ENCODE measurements at regions not wholly inside any gene's neighbourhood (a gene's known extent, or its start where the extent isn't known, plus 50 kb on each side); places are given as distances from the start of the nearest gene placed in this dataset.
"Not testable (repeated sequence)": the region's sequence is repeated elsewhere in the genome, so short reads cannot be mapped to it uniquely, and the experiment has no call there.

DNA sequence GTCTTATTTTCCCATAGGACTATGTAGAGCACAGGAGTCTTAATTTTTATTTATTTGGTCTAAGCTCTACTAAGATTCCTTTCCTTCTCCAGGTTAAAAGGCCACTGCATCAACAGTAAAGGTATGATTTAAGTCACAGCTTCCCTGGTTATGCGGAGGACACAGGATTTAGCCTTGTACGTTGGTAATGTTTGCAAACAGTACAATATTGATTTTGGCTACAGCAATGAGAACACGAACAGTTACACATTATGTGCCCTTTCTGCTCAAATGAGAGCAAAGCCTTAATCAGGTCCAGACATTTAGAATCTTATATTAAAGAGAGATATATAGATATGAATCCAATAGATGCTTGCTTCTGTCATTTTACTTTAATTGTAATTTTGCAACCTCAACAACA is 264.0 kb downstream of the NUF2 start:
- no peak for TF ChIP-seq EP300 (IDR thresholded peaks at IDR 0.05)
- TF ChIP-seq POLR2AphosphoS5 (IDR thresholded peaks at IDR 0.05) = no peak
- TF ChIP-seq, protein P1, sequence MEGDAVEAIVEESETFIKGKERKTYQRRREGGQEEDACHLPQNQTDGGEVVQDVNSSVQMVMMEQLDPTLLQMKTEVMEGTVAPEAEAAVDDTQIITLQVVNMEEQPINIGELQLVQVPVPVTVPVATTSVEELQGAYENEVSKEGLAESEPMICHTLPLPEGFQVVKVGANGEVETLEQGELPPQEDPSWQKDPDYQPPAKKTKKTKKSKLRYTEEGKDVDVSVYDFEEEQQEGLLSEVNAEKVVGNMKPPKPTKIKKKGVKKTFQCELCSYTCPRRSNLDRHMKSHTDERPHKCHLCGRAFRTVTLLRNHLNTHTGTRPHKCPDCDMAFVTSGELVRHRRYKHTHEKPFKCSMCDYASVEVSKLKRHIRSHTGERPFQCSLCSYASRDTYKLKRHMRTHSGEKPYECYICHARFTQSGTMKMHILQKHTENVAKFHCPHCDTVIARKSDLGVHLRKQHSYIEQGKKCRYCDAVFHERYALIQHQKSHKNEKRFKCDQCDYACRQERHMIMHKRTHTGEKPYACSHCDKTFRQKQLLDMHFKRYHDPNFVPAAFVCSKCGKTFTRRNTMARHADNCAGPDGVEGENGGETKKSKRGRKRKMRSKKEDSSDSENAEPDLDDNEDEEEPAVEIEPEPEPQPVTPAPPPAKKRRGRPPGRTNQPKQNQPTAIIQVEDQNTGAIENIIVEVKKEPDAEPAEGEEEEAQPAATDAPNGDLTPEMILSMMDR (IDR thresholded peaks at IDR 0.05) = no peak
- no peak for TF ChIP-seq POLR2A (IDR thresholded peaks at IDR 0.05)
- Histone ChIP-seq H3K36me3 (no peaks in the 10 kb centered on the region), H3K4me1 (no peaks in the 10 kb centered on the region), H3K9me3 (no peaks in the 10 kb centered on the region), H3K27me3 (no peaks in the 10 kb centered on the region), H3K27ac (no peak overlapping the region), H3K4me3 (no peak overlapping the region)
- 80 to 82% methylated on average over 3 of the region's 3 CpGs for WGBS, 2 donors
- no peak for DNase-seq
- no peak for ATAC-seq (ENCODE audit: low FRiP score in 2 of 2)

DNA sequence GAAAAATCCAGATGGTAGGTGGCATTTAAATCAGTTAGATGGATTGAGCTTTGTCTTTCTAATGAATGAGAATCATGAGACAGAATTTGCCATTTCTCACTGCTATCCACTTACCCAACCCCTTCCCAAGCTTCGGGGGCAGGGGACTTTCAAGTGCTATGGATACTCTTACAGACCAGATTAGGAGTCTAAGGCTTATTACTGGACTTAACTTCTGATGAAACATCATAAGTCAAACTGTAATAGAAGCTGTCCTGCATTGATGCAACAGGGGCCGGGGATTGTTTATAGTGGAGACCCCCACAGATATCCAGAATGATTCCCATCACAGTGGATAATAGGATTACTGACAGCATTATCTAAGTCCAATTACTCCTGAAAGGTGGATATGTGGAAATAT is 267.0 kb downstream of the NUF2 start:
- ATAC-seq (ENCODE audit: low FRiP score in 2 of 2) (no peak), DNase-seq (no peak)
- H3K27ac ChIP-seq = no peak overlapping the region
- H3K27me3 ChIP-seq = no peaks in the 10 kb centered on the region
- H3K9me3 ChIP-seq = no peaks in the 10 kb centered on the region
- no peaks in the 10 kb centered on the region for H3K36me3 ChIP-seq
- H3K4me1 ChIP-seq = no peaks in the 10 kb centered on the region
- no peak overlapping the region for H3K4me3 ChIP-seq
- WGBS, 2 donors = 69 to 74% methylated on average over 2 of the region's 2 CpGs
- TF ChIP-seq POLR2AphosphoS5 (IDR thresholded peaks at IDR 0.05) = no peak

DNA sequence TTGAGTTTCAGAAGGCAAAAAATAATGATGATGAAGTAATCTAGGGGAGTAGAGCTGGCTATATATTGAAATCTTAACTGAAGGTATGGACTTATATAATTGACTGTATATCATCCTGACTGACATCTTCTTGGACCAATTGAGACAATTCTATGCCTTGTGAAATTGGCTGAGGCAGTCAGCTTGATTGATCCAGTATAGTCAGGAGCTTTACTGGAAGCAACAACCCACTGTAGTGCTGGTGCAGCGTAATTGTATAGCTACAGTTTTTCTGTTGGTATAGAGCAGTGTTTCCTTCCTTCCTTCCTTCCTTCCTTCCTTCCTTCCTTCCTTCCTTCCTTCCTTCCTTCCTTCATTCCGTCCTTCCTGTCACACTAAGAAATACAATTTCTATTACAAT is 268.0 kb downstream of the NUF2 start:
- no peaks in the 10 kb centered on the region for H3K4me1 ChIP-seq
- no peak overlapping the region for H3K4me3 ChIP-seq
- WGBS, 2 donors = 63 to 76% methylated on average over 2 of the region's 2 CpGs
- no peaks in the 10 kb centered on the region for H3K9me3 ChIP-seq
- ATAC-seq (ENCODE audit: low FRiP score in 2 of 2) (no peak), DNase-seq (no peak)
- H3K36me3 ChIP-seq = no peaks in the 10 kb centered on the region
- no peak overlapping the region for H3K27ac ChIP-seq
- TF ChIP-seq POLR2AphosphoS5 (IDR thresholded peaks at IDR 0.05) (no peak), POLR2A (IDR thresholded peaks at IDR 0.05) (no peak), EP300 (IDR thresholded peaks at IDR 0.05) (no peak)
- TF ChIP-seq, protein P1 (IDR thresholded peaks at IDR 0.05) = no peak
- H3K27me3 ChIP-seq = no peaks in the 10 kb centered on the region

DNA sequence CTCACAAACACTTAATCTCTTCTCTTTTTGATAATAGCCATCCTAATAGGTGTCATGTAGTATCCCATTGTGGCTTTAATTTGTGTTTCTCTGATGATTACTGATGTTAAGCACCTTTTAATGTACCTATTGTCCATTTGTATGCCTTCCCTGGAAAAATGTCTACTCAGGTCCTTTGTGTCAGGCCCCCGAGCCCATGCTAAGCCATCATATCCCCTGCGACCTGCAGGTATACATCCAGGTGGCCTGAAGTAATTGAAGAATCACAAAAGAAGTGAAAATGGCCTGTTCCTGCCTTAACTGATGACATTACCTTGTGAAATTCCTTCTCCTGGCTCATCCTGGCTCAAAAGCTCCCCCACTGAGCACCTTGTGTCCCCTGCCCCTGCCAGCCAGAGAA is 269.4 kb downstream of the NUF2 start:
- 80 to 90% methylated on average over 2 of the region's 2 CpGs for WGBS, 2 donors
- not testable (repeated sequence) for DNase-seq, H3K27me3 ChIP-seq

DNA sequence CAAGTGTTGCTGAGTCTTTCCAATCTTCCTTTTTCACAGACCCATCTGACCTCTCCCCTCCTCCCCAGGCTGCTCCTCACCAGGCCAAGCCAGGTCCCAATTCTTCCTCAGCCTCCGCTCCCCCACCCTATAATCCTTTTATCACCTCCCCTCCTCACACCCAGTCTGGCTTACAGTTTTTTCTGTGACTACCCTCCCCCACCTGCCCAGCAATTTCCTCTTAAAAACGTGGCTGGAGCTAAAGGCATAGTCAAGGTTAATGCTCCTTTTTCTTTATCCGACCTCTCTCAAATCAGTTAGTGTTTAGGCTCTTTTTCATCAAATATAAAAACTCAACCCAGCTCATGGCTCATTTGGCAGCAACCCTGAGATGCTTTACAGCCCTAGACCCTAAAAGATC is 270.9 kb downstream of the NUF2 start:
- H3K4me3 ChIP-seq; H3K36me3 ChIP-seq; H3K4me1 ChIP-seq; H3K9me3 ChIP-seq; ATAC-seq (ENCODE audit: low FRiP score in 2 of 2); DNase-seq; H3K27ac ChIP-seq; H3K27me3 ChIP-seq: not testable (repeated sequence)
- WGBS, 2 donors = 58 to 72% methylated on average over 3 of the region's 3 CpGs

More for the DNA sequence above, 269.4 kb downstream of the NUF2 start:
- H3K9me3 ChIP-seq; H3K36me3 ChIP-seq; ATAC-seq (ENCODE audit: low FRiP score in 2 of 2); H3K4me1 ChIP-seq; H3K4me3 ChIP-seq; H3K27ac ChIP-seq: not testable (repeated sequence)

DNA sequence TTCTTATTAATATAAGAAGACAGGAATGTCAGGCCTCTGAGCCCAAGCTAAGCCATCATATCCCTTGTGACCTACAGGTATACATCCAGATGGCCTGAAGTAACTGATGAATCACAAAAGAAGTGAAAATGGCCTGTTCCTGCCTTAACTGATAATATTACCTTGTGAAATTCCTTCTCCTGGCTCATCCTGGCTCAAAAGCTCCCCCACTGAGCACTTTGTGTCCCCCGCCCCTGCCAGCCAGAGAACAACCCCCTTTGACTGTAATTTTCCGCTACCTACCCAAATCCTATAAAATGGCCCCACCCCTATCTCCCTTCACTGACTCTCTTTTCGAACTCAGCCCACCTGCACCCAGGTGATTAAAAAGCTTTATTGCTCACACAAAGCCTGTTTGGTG is 274.4 kb downstream of the NUF2 start:
- not testable (repeated sequence) for H3K9me3 ChIP-seq; ATAC-seq (ENCODE audit: low FRiP score in 2 of 2); H3K27ac ChIP-seq; H3K4me1 ChIP-seq; H3K36me3 ChIP-seq; H3K27me3 ChIP-seq; H3K4me3 ChIP-seq; DNase-seq
- 80 to 87% methylated on average over 3 of the region's 3 CpGs for WGBS, 2 donors

DNA sequence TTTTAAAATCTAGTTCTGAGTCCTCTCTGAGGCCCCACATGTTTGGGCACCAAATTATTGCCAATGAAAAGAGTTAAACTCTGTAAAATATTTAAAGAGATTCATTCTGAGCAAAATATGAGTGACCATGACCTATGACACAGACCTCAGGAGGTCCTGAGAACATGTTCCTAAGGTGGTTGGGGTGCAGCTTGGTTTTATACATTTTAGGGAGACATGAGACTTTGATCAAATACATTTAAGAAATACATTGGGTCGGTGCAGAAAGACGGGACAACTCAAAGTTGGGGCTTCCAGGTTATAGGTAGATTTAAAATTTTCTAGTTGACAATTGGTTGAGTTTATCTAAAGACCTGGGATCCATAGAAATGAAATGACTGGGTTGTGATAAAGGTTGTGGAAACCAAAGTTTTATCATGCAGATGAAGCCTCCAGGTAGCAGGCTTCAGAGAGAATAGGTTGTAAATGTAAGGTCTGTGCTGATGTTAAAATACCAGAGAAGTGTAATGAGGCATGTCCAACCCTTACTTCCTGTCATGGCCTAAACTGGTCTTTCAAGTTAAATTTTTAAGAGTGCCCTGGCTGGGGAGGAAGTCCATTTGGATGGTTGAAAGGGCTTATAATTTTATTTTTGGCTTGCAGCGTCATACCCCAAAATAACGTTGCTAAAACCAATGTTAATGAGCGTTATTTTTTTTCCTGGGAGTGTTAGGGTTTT is 274.9 kb downstream of the NUF2 start:
- Histone ChIP-seq H3K27me3 (no peaks in the 10 kb centered on the region), H3K4me3 (no peak overlapping the region), H3K9me3 (no peaks in the 10 kb centered on the region), H3K4me1 (no peaks in the 10 kb centered on the region), H3K27ac (no peak overlapping the region), H3K36me3 (no peaks in the 10 kb centered on the region)
- DNase-seq (no peak), ATAC-seq (ENCODE audit: low FRiP score in 2 of 2) (no peak)
- TF ChIP-seq, protein P1 (IDR thresholded peaks at IDR 0.05) = no peak
- TF ChIP-seq POLR2AphosphoS5 (IDR thresholded peaks at IDR 0.05) (no peak), EP300 (IDR thresholded peaks at IDR 0.05) (no peak), POLR2A (IDR thresholded peaks at IDR 0.05) (no peak)
- WGBS, 2 donors = 57 to 65% methylated on average over 5 of the region's 5 CpGs

Measured in upper lobe of left lung (tissue), 6 donors.